GM12878 (cell line): ENCODE measurements at regions not wholly inside any gene's neighbourhood (a gene's known extent, or its start where the extent isn't known, plus 50 kb on each side); places are given as distances from the start of the nearest gene placed in this dataset.

Experiments used
- BCL3 ChIP-seq: IDR thresholded peaks from 2 replicates; pipeline ENCODE4 v1.6.1; 2011; ENCODE audit warnings: borderline replicate concordance, low read depth, mild to moderate bottlenecking, moderate library complexity, low read length; ENCODE audit not compliant: insufficient read depth, poor library complexity, severe bottlenecking
- REST ChIP-seq: IDR thresholded peaks from 2 replicates; pipeline ENCODE4 v1.6.1; 2012; ENCODE audit warnings: mild to moderate bottlenecking, low read depth, low read length
- TF ChIP-seq, protein P1 (sequence below): fragments of 450-650 bp; IDR thresholded peaks from 2 replicates; pipeline ENCODE4 v1.6.1; 2017; ENCODE audit warnings: mild to moderate bottlenecking
- TF ChIP-seq, protein P2 (sequence below): fragments of 150-350 bp; IDR thresholded peaks from 2 replicates; pipeline ENCODE4 v1.6.1; 2016; ENCODE audit warnings: low read depth, low read length

- TF ChIP-seq, protein P1, sequence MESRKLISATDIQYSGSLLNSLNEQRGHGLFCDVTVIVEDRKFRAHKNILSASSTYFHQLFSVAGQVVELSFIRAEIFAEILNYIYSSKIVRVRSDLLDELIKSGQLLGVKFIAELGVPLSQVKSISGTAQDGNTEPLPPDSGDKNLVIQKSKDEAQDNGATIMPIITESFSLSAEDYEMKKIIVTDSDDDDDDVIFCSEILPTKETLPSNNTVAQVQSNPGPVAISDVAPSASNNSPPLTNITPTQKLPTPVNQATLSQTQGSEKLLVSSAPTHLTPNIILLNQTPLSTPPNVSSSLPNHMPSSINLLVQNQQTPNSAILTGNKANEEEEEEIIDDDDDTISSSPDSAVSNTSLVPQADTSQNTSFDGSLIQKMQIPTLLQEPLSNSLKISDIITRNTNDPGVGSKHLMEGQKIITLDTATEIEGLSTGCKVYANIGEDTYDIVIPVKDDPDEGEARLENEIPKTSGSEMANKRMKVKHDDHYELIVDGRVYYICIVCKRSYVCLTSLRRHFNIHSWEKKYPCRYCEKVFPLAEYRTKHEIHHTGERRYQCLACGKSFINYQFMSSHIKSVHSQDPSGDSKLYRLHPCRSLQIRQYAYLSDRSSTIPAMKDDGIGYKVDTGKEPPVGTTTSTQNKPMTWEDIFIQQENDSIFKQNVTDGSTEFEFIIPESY, result no peak
- TF ChIP-seq REST (no peak), BCL3 (no peak)
- TF ChIP-seq, protein P2, sequence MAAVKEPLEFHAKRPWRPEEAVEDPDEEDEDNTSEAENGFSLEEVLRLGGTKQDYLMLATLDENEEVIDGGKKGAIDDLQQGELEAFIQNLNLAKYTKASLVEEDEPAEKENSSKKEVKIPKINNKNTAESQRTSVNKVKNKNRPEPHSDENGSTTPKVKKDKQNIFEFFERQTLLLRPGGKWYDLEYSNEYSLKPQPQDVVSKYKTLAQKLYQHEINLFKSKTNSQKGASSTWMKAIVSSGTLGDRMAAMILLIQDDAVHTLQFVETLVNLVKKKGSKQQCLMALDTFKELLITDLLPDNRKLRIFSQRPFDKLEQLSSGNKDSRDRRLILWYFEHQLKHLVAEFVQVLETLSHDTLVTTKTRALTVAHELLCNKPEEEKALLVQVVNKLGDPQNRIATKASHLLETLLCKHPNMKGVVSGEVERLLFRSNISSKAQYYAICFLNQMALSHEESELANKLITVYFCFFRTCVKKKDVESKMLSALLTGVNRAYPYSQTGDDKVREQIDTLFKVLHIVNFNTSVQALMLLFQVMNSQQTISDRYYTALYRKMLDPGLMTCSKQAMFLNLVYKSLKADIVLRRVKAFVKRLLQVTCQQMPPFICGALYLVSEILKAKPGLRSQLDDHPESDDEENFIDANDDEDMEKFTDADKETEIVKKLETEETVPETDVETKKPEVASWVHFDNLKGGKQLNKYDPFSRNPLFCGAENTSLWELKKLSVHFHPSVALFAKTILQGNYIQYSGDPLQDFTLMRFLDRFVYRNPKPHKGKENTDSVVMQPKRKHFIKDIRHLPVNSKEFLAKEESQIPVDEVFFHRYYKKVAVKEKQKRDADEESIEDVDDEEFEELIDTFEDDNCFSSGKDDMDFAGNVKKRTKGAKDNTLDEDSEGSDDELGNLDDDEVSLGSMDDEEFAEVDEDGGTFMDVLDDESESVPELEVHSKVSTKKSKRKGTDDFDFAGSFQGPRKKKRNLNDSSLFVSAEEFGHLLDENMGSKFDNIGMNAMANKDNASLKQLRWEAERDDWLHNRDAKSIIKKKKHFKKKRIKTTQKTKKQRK, result no peak
Observed at GRCh38 chr13:76622315-76623040, 263.7 kb downstream of the KCTD12 start (continued).
